Caco-2 (cell line): ENCODE measurements at regions not wholly inside any gene's neighbourhood (a gene's known extent, or its start where the extent isn't known, plus 50 kb on each side); places are given as distances from the start of the nearest gene placed in this dataset.

Experiments used
- BruUV-seq: library from RNA; stranded (reverse); fragments of 400-500 nt; replicated peaks from 2 replicates; lab custom pipeline; 2021; lab: Mats Ljungman, UMichigan
- CTCF ChIA-PET: fragments of 300-600 bp; sonication (Branson Sonifier 250); formaldehyde crosslinking; loops from one replicate; lab custom pipeline; 2022; ENCODE audit warnings: antibody characterized with exemption; lab: Charles Lee
- POLR2A ChIA-PET: fragments of 300-600 bp; sonication (Branson Sonifier 250); formaldehyde crosslinking; loops from one replicate; lab custom pipeline; 2022; ENCODE audit warnings: antibody characterized with exemption; lab: Charles Lee
- DNase-seq, 2 experiments: peaks; one replicate each; pipeline versions ENCODE4 v3.0.0 to v3.0.0-alpha.2; 2020 to 2022
- H3K27me3 ChIP-seq: replicated peaks from 2 replicates; pipeline ENCODE4 v1.6.0; 2011; ENCODE audit warnings: low read length; ENCODE audit not compliant: control insufficient read depth, insufficient read depth
- H3K36me3 ChIP-seq: 2 replicates; pipeline ENCODE4 v1.5.1; 2011; ENCODE audit warnings: low read length; ENCODE audit not compliant: control insufficient read depth, insufficient read depth
- H3K4me1 ChIP-seq: fragments of 250-450 bp; sonication (Bioruptor Pico); 2 replicates; pipeline ENCODE4 v1.5.1; 2020; ENCODE audit warnings: mild to moderate bottlenecking
- H3K4me3 ChIP-seq: 2 replicates; pipeline ENCODE4 v1.5.1; 2011; ENCODE audit warnings: low read depth, mild to moderate bottlenecking, control low read depth, low read length
- H3K9me3 ChIP-seq: fragments of 250-450 bp; sonication (Bioruptor Pico); 2 replicates; pipeline ENCODE4 v1.5.1; 2020; ENCODE audit warnings: mild to moderate bottlenecking, moderate library complexity
- H3K27ac Mint-ChIP-seq: one replicate; pipeline ENCODE4 v1.8.0; 2022; ENCODE audit warnings: mixed read lengths; ENCODE audit not compliant: unreplicated experiment
- H3K27me3 Mint-ChIP-seq: one replicate; pipeline ENCODE4 v1.8.0; 2022; ENCODE audit warnings: mixed read lengths; ENCODE audit not compliant: insufficient read depth, unreplicated experiment
- H3K36me3 Mint-ChIP-seq: one replicate; pipeline ENCODE4 v1.8.0; 2022; ENCODE audit warnings: mild to moderate bottlenecking, mixed read lengths; ENCODE audit not compliant: insufficient read depth, unreplicated experiment
- H3K4me1 Mint-ChIP-seq: one replicate; pipeline ENCODE4 v1.8.0; 2022; ENCODE audit warnings: low read depth, mixed read lengths; ENCODE audit not compliant: unreplicated experiment
- H3K4me3 Mint-ChIP-seq: one replicate; pipeline ENCODE4 v1.8.0; 2022; ENCODE audit warnings: mild to moderate bottlenecking, moderate library complexity, mixed read lengths; ENCODE audit not compliant: unreplicated experiment
- H3K9me3 Mint-ChIP-seq: one replicate; pipeline ENCODE4 v1.8.0; 2022; ENCODE audit warnings: mixed read lengths; ENCODE audit not compliant: unreplicated experiment
- CTCF ChIP-seq, 2 experiments: fragments of 200-600 bp in 1 of 2; IDR thresholded peaks; 1 replicate in 1 of 2; 2 replicates in 1 of 2; pipeline versions ENCODE4 v1.5.1 to v1.8.0; 2011 to 2022; ENCODE audit warnings: antibody characterized with exemption in 1 of 2, control low read depth in 1 of 2, inconsistent platforms in 1 of 2, low read depth in 1 of 2, low read length in 1 of 2, mild to moderate bottlenecking in 1 of 2, moderate library complexity in 1 of 2; ENCODE audit not compliant: insufficient read depth in 1 of 2, severe bottlenecking in 1 of 2, unreplicated experiment in 1 of 2
- intact Hi-C: fragments of 100-400 bp; cut with micrococcal nuclease; formaldehyde crosslinking; loops from one replicate; pipeline ENCODE4 v1.10.0; 2022; ENCODE audit not compliant: unreplicated experiment

GRCh38 chr3:24033818-24034217, 88.7 kb downstream of the NR1D2 start:
- intact Hi-C loops, result no loop called here
- TF ChIP-seq CTCF (IDR thresholded peaks at IDR 0.05; ENCODE audit: insufficient read depth in 1 of 2, low read depth in 1 of 2, low read length in 1 of 2, severe bottlenecking in 1 of 2, unreplicated experiment in 1 of 2), result no peak
- no TSS peak for BruUV-seq
- Histone ChIP-seq H3K9me3 (no peaks in the 10 kb centered on the region), H3K4me1 (no peaks in the 10 kb centered on the region), H3K4me3 (no peak overlapping the region), H3K36me3 (no peaks in the 10 kb centered on the region), H3K27me3 (no peaks in the 10 kb centered on the region)
- DNase-seq, result no peak
- H3K4me3 Mint-ChIP-seq, result no peak overlapping the region
- no peak overlapping the region for H3K27ac Mint-ChIP-seq
- CTCF ChIA-PET, result no interaction called here
- H3K9me3 Mint-ChIP-seq, result no peaks in the 10 kb centered on the region
- peaks cover 4% of the 10 kb centered on the region for H3K27me3 Mint-ChIP-seq
- H3K4me1 Mint-ChIP-seq, result no peaks in the 10 kb centered on the region
- POLR2A ChIA-PET, result no interaction called here
- no peaks in the 10 kb centered on the region for H3K36me3 Mint-ChIP-seq

- no peaks in the 10 kb centered on the region for H3K4me1 ChIP-seq
- Mint-ChIP-seq H3K4me1 (no peaks in the 10 kb centered on the region), H3K27ac (no peak overlapping the region), H3K9me3 (no peaks in the 10 kb centered on the region), H3K4me3 (no peak overlapping the region), H3K36me3 (no peaks in the 10 kb centered on the region), H3K27me3 (peaks cover 4% of the 10 kb centered on the region)
- H3K27me3 ChIP-seq, result no peaks in the 10 kb centered on the region
- intact Hi-C loops, result no loop called here
- POLR2A ChIA-PET, result no interaction called here
- no peaks in the 10 kb centered on the region for H3K36me3 ChIP-seq
- no peak for DNase-seq
- H3K9me3 ChIP-seq, result no peaks in the 10 kb centered on the region
- no TSS peak for BruUV-seq
- no peak overlapping the region for H3K4me3 ChIP-seq
- CTCF ChIA-PET, result no interaction called here
- TF ChIP-seq CTCF (IDR thresholded peaks at IDR 0.05; ENCODE audit: insufficient read depth in 1 of 2, low read depth in 1 of 2, low read length in 1 of 2, severe bottlenecking in 1 of 2, unreplicated experiment in 1 of 2), result no peak
Measured at GRCh38 chr3:24034464-24034863, 89.4 kb downstream of the NR1D2 start.

GRCh38 chr3:24037971-24038370, 92.9 kb downstream of the NR1D2 start:
- H3K4me3 Mint-ChIP-seq, result no peak overlapping the region

More at GRCh38 chr3:24037971-24038370, 92.9 kb downstream of the NR1D2 start:
- intact Hi-C loops, result no loop called here
- TF ChIP-seq CTCF (IDR thresholded peaks at IDR 0.05; ENCODE audit: insufficient read depth in 1 of 2, low read depth in 1 of 2, low read length in 1 of 2, severe bottlenecking in 1 of 2, unreplicated experiment in 1 of 2), result no peak
- no peaks in the 10 kb centered on the region for H3K27me3 Mint-ChIP-seq
- no peaks in the 10 kb centered on the region for H3K36me3 ChIP-seq
- no peaks in the 10 kb centered on the region for H3K9me3 ChIP-seq
- H3K4me1 ChIP-seq, result no peaks in the 10 kb centered on the region
- BruUV-seq, result no TSS peak
- H3K27me3 ChIP-seq, result no peaks in the 10 kb centered on the region
- no peak for DNase-seq
- H3K4me1 Mint-ChIP-seq, result no peaks in the 10 kb centered on the region
- no peak overlapping the region for H3K4me3 ChIP-seq
- H3K36me3 Mint-ChIP-seq, result no peaks in the 10 kb centered on the region
- H3K27ac Mint-ChIP-seq, result no peak overlapping the region
- H3K9me3 Mint-ChIP-seq, result no peaks in the 10 kb centered on the region
- ChIA-PET CTCF (no interaction called here), POLR2A (no interaction called here)
